GM11168 (cell line): ENCODE measurements at regions not wholly inside any gene's neighbourhood (a gene's known extent, or its start where the extent isn't known, plus 50 kb on each side); places are given as distances from the start of the nearest gene placed in this dataset.
"Not testable (repeated sequence)": the region's sequence is repeated elsewhere in the genome, so short reads cannot be mapped to it uniquely, and the experiment has no call there.

Experiments
- in situ Hi-C: fragments of 300-500 bp; cut with MboI; formaldehyde crosslinking; loops from one replicate; pipeline ENCODE4 v1.12.0; 2022; ENCODE audit warnings: low sequenced_read_pairs; ENCODE audit not compliant: unreplicated experiment

DNA sequence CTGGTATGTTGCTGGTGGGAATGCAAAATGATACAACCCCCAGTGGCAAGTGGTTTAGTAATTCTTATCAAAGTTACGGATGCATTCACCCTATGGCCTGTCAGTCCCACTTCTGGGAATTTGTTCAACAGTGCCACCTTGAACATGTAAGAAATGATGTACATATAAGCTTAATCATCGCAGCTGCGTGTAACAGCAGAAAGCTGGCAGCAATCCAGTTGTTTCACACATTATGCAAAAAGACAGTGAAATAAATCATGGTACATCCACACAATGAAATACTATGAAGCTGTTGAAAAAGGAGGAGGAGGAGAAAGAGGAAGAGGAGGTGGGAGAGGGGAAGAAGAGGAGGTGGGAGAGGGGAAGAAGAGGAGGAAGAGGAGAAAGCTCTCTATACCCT lies 76.2 kb upstream of the MYL10 start:
- in situ Hi-C loops: no loop called here

DNA sequence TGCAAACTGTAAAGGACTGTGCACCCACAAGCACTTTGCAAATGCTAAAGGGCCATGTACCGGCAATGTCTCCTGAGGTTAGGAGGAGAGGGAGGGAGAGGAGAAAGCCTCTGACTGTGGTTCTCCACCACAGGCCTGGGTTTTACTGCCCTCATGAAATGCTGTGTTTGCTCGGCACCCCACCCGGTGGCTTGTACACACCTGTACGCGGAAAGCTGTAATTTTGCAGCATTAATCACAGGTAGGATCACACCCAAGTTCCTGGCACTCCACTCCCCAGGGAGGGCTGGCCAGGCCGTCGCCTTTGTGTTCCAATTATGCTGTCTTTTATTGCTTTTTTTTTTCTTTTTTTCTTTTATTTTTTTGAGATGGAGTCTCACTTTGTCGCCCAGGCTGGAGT lies 78.5 kb upstream of the MYL10 start:
- in situ Hi-C loops: no loop called here

DNA sequence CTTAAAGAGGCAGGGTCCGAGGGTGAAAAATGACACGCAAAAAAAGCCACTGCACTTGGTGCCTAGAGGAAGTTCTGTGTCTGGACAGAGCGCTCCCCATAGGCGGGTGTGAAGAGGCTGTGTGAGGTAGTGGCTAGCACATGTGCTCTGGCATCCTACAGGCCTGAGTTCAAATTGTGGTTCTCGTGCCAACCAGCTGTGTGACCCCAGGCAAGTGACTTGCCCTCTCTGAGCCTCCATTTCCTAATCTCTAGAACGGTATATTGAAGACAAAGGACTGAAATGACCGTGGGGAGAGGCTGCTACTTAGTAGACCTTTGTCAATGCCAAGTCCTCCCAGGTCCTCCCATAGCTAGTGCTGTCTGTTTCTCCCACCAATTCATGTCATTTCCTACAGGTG lies 79.1 kb upstream of the MYL10 start:
- in situ Hi-C loops: no loop called here

DNA sequence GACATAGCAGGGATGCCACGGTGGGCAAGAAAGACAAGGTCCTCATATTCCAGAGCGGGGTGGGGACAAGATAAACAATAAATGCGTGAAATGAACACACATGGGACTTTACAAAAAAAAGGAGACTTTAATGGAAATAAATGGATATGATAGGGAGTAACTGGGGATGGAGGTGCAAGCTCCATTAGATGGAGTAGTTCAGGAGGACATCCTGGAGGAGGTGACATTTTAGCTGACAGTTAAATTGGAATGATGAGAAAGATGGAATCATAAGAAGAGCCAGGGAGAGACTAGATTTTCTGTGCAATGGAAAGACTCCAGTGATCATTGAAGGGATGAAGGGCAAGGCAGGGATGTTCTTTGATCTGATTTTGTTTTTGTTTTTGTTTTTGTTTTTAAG lies 83.6 kb upstream of the MYL10 start:
- in situ Hi-C loops: no loop called here

GRCh38 chr7:101714097-101714496 lies 85.0 kb upstream of the MYL10 start:
- in situ Hi-C loops: no loop called here

DNA sequence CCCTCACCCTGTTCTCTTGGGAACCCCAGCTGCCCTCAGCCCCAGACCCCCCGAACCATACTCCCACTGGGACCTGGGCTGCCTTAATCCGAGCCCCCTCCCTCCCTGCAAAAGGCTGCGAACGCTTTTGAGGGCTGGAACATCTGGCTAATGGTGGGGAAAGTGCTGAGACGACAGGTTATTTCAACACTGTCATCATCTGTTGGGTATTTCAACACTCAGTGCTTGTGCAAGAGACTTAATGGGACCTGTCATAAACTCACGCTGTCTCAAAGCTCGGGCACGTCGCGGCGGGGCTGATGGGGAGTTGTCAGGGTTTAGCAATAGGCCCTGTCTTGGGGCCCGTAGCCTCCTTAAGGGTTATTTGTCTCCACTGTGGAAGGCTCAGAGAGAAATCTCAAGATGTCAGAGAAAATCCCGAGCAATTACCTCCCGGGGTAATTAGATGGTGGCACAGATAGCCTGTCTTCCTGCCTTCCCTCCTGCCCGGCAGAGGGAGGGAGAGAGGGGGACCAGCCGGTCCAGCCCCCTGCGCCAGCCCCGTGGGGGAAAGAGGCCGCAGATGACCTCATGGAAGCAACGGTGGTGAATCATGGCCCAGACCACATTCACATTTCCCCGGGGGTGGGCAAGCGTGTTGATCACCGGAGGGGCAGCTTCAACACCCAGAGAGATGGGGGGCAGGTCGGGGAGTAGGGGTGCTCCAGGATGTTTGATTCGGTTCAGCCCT lies 88.7 kb upstream of the MYL10 start:
- in situ Hi-C loops: no loop called here

- in situ Hi-C loops: no loop called here
These were observed 89.4 kb upstream of the MYL10 start for GRCh38 chr7:101718363-101719122.

- in situ Hi-C loops: no loop called here
These were observed 90.0 kb upstream of the MYL10 start for GRCh38 chr7:101719123-101719470.

- in situ Hi-C loops: no loop called here
These were observed 91.2 kb upstream of the MYL10 start for GRCh38 chr7:101720324-101720723.

DNA sequence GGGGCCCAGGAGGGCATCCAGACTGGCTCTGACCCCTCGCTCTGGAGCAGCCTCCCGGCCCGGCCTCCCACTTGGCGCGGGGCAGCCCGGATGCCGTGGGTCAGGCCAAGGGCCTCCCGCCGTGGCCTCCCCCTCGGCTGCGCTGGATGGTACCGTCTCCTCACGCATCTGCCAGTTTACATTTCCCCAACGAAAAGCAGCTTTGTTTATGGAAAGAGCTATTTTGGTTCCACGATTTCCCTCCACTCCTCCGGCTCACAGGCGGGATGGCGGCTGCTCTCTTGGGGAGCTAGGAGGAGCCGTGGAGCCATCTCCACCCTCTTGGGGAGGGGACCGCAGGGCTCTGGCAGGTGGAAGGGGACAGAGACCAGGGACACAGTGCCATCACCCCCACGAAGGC lies 93.2 kb upstream of the MYL10 start:
- in situ Hi-C loops: no loop called here

DNA sequence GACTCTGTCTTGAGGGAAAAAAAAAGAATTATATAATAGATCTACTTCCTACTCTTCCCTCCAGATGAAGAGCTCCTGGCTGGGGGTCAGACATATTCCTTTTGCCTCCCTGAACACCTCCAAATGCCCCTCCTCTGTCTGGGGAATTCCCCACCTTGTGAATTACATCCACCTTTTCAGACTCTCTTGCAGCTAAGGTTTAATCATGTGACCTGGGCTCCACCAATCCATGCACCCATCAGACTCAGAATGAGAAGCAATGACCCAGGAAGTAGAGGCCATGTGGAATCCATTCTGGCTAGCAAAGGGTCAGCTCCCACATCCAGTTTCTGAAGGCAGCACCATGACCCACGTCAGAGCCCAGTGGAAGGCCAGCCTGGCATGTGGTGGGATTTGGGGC lies 93.6 kb upstream of the CUX1 start:
- in situ Hi-C loops: no loop called here

GRCh38 chr7:101724957-101725356 lies 92.5 kb upstream of the CUX1 start:
- in situ Hi-C loops: no loop called here

GRCh38 chr7:101725921-101726320 lies 91.5 kb upstream of the CUX1 start:
- in situ Hi-C loops: no loop called here

DNA sequence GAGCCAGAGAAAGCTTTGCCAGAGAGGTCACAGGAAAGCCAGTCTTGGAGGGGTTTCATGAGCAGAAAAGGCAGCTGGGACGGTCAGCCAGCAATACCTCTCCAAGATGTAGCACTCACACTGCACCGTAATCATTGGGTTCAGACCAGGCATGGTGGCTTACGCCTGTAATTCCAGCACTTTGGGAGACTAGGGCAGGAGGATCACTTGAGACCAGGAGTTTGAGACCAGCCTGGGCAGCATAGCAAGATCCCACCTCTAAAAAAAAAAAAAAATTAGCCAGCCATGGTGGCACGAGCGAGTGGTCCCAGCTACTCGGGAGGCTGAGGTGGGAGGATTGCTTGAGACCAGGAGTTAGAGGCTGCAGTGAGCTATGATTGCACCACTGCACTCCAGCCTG lies 90.2 kb upstream of the CUX1 start:
- in situ Hi-C loops: no loop called here

DNA sequence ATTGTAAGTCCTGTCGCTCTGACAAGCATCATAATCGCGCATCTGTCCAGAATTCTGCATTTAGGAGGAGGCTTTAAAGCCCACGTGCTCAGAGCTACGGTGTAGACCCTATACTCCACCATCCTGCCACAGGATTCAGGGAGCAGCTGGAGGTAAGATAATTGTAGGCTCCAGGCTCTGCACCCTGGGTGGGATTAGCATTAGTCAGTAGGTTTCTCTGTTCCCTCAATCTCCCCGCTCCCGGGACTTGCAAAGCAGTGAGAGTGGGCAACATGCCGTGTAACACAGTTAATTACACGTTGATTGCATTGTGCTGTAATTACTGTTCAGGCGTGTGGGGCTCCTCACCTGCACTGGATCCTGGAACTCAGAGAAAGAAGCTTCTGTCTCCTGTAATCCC lies 89.3 kb upstream of the CUX1 start:
- in situ Hi-C loops: no loop called here

- in situ Hi-C loops: not testable (repeated sequence)
These were observed 88.6 kb upstream of the CUX1 start for GRCh38 chr7:101728873-101729240.

- in situ Hi-C loops: no loop called here
These were observed 88.1 kb upstream of the CUX1 start for GRCh38 chr7:101729241-101729883.

DNA sequence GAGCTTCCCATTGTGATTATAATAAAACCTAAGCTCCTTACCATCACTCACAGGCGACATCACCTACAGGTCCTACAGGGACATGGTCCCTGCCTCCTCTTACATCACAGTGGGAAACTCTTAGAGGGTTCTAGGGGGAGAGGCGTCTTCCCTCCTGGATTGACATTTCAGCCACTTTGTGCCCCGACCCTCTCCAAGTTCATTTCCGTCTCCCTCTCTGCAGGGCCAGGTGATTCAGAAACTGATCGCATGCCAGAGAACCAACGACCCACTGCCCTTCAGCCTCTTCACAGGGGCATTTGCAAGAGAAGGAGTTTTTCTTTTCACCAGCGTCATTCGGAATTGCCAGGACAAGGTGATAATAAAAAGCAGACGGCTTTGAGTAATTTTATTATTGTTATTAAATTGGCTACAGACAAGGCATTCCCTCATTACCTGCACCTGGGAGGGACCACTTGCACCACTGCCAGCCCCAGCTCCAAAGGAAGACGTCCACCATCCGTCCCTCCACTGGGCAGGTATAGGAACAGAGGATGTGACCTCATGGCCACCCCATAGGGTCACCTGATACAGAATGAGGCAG lies 85.8 kb upstream of the CUX1 start:
- in situ Hi-C loops: no loop called here

GRCh38 chr7:101733713-101734475 lies 83.5 kb upstream of the CUX1 start:
- in situ Hi-C loops: no loop called here

- in situ Hi-C loops: no loop called here
These were observed 81.3 kb upstream of the CUX1 start for GRCh38 chr7:101736084-101736483.
